ENCODE measurements at regions not wholly inside any gene's neighbourhood (a gene's known extent, or its start where the extent isn't known, plus 50 kb on each side); places are given as distances from the start of the nearest gene placed in this dataset.

GRCh38 chr9:8096091-8096490 lies 296.5 kb upstream of the DMAC1 start:
- DNase-seq (ENCODE audit: low read depth in 4 of 4, low spot score in 3 of 4), result no peak

- DNase-seq (ENCODE audit: low read depth in 4 of 4, low spot score in 3 of 4), result no peak
Observed at GRCh38 chr9:8095672-8096086, 296.1 kb upstream of the DMAC1 start.

GRCh38 chr9:8088477-8088876 lies 288.9 kb upstream of the DMAC1 start:
- no peak for DNase-seq (ENCODE audit: low read depth in 4 of 4, low spot score in 3 of 4)

- DNase-seq (ENCODE audit: low read depth in 4 of 4, low spot score in 3 of 4), result no peak
Observed at GRCh38 chr9:8085986-8086385, 286.4 kb upstream of the DMAC1 start.

- DNase-seq (ENCODE audit: low read depth in 4 of 4, low spot score in 3 of 4), result no peak
Observed at GRCh38 chr9:8078641-8079140, 279.1 kb upstream of the DMAC1 start.

GRCh38 chr9:8074713-8075286 lies 275.2 kb upstream of the DMAC1 start:
- no peak for DNase-seq (ENCODE audit: low read depth in 4 of 4, low spot score in 3 of 4)

- no peak for DNase-seq (ENCODE audit: low read depth in 4 of 4, low spot score in 3 of 4)
Observed at GRCh38 chr9:8071445-8071798, 271.8 kb upstream of the DMAC1 start.

GRCh38 chr9:8070779-8071444 lies 271.3 kb upstream of the DMAC1 start:
- DNase-seq (ENCODE audit: low read depth in 4 of 4, low spot score in 3 of 4), result no peak

GRCh38 chr9:8062459-8062858 lies 262.9 kb upstream of the DMAC1 start:
- DNase-seq (ENCODE audit: low read depth in 4 of 4, low spot score in 3 of 4), result no peak

- no peak for DNase-seq (ENCODE audit: low read depth in 4 of 4, low spot score in 3 of 4)
Observed at GRCh38 chr9:8053501-8053900, 253.9 kb upstream of the DMAC1 start.

GRCh38 chr9:8052991-8053390 lies 253.4 kb upstream of the DMAC1 start:
- DNase-seq (ENCODE audit: low read depth in 4 of 4, low spot score in 3 of 4), result no peak

GRCh38 chr9:8037745-8038144 lies 238.2 kb upstream of the DMAC1 start:
- DNase-seq (ENCODE audit: low read depth in 4 of 4, low spot score in 3 of 4), result no peak

- no peak for DNase-seq (ENCODE audit: low read depth in 4 of 4, low spot score in 3 of 4)
Observed at GRCh38 chr9:8036914-8037524, 237.4 kb upstream of the DMAC1 start.

- no peak for DNase-seq (ENCODE audit: low read depth in 4 of 4, low spot score in 3 of 4)
Observed at GRCh38 chr9:8033794-8034193, 234.2 kb upstream of the DMAC1 start.

- no peak for DNase-seq (ENCODE audit: low read depth in 4 of 4, low spot score in 3 of 4)
Observed at GRCh38 chr9:8030095-8030494, 230.5 kb upstream of the DMAC1 start.

GRCh38 chr9:8027351-8027750 lies 227.8 kb upstream of the DMAC1 start:
- no peak for DNase-seq (ENCODE audit: low read depth in 4 of 4, low spot score in 3 of 4)

- DNase-seq (ENCODE audit: low read depth in 4 of 4, low spot score in 3 of 4), result no peak
Observed at GRCh38 chr9:8025551-8025950, 226.0 kb upstream of the DMAC1 start.

GRCh38 chr9:8020186-8020585 lies 220.6 kb upstream of the DMAC1 start:
- no peak for DNase-seq (ENCODE audit: low read depth in 4 of 4, low spot score in 3 of 4)

GRCh38 chr9:8019636-8020035 lies 220.1 kb upstream of the DMAC1 start:
- DNase-seq (ENCODE audit: low read depth in 4 of 4, low spot score in 3 of 4), result no peak

- DNase-seq (ENCODE audit: low read depth in 4 of 4, low spot score in 3 of 4), result no peak
Observed at GRCh38 chr9:8014997-8015682, 215.6 kb upstream of the DMAC1 start.

- DNase-seq (ENCODE audit: low read depth in 4 of 4, low spot score in 3 of 4), result no peak
Observed at GRCh38 chr9:8012986-8013385, 213.4 kb upstream of the DMAC1 start.

- DNase-seq (ENCODE audit: low read depth in 4 of 4, low spot score in 3 of 4), result no peak
Observed at GRCh38 chr9:8011974-8012373, 212.4 kb upstream of the DMAC1 start.

All from left renal pelvis (tissue), 4 donors.